HG02763 (cell line): ENCODE measurements at regions not wholly inside any gene's neighbourhood (a gene's known extent, or its start where the extent isn't known, plus 50 kb on each side); places are given as distances from the start of the nearest gene placed in this dataset.
"Not testable (repeated sequence)": the region's sequence is repeated elsewhere in the genome, so short reads cannot be mapped to it uniquely, and the experiment has no call there.

Experiments
- ATAC-seq: cut with Tn5 transposase; IDR thresholded peaks from one replicate; pipeline ENCODE4 v1.9.1; 2021; ENCODE audit warnings: mild to moderate bottlenecking, moderate library complexity; ENCODE audit not compliant: unreplicated experiment

GRCh38 chr11:29119116-29119515 is 897.7 kb downstream of the KCNA4 start:
- ATAC-seq: no peak

- ATAC-seq: no peak
Measured at GRCh38 chr11:29100967-29101366, 915.9 kb downstream of the KCNA4 start.

GRCh38 chr11:29095821-29096220 is 921.0 kb downstream of the KCNA4 start:
- no peak for ATAC-seq

- ATAC-seq: no peak
Measured at GRCh38 chr11:29093416-29094120, 923.3 kb downstream of the KCNA4 start.

- ATAC-seq: no peak
Measured at GRCh38 chr11:29087200-29087812, 929.5 kb downstream of the KCNA4 start.

GRCh38 chr11:29075726-29076125 is 941.1 kb downstream of the KCNA4 start:
- ATAC-seq: no peak

GRCh38 chr11:29063630-29064361 is 953.0 kb downstream of the KCNA4 start:
- no peak for ATAC-seq

- ATAC-seq: no peak
Measured at GRCh38 chr11:29061452-29061851, 953.3 kb downstream of the METTL15 start.

GRCh38 chr11:29056487-29056886 is 948.3 kb downstream of the METTL15 start:
- not testable (repeated sequence) for ATAC-seq

GRCh38 chr11:29051935-29052334 is 943.7 kb downstream of the METTL15 start:
- no peak for ATAC-seq

- not testable (repeated sequence) for ATAC-seq
Measured at GRCh38 chr11:29050962-29051361, 942.8 kb downstream of the METTL15 start.

- ATAC-seq: no peak
Measured at GRCh38 chr11:29040489-29040888, 932.3 kb downstream of the METTL15 start.

GRCh38 chr11:29032384-29033149 is 924.4 kb downstream of the METTL15 start:
- no peak for ATAC-seq

GRCh38 chr11:29029452-29029851 is 921.3 kb downstream of the METTL15 start:
- no peak for ATAC-seq

GRCh38 chr11:29027436-29027835 is 919.2 kb downstream of the METTL15 start:
- ATAC-seq: no peak

GRCh38 chr11:29026286-29026685 is 918.1 kb downstream of the METTL15 start:
- no peak for ATAC-seq

- no peak for ATAC-seq
Measured at GRCh38 chr11:29025001-29025400, 916.8 kb downstream of the METTL15 start.

- ATAC-seq: no peak
Measured at GRCh38 chr11:29024386-29024785, 916.2 kb downstream of the METTL15 start.

GRCh38 chr11:29023761-29024160 is 915.6 kb downstream of the METTL15 start:
- ATAC-seq: no peak

- ATAC-seq: no peak
Measured at GRCh38 chr11:29022676-29023075, 914.5 kb downstream of the METTL15 start.

GRCh38 chr11:29019960-29020683 is 911.9 kb downstream of the METTL15 start:
- ATAC-seq: no peak
